LNCAP (cell line): ENCODE measurements at regions not wholly inside any gene's neighbourhood (a gene's known extent, or its start where the extent isn't known, plus 50 kb on each side); places are given as distances from the start of the nearest gene placed in this dataset.

Experiments
- TF ChIP-seq, protein P1 (sequence below): fragments of 450-650 bp; IDR thresholded peaks from 2 replicates; pipeline ENCODE4 v1.5.1; 2017; ENCODE audit warnings: mild to moderate bottlenecking

DNA sequence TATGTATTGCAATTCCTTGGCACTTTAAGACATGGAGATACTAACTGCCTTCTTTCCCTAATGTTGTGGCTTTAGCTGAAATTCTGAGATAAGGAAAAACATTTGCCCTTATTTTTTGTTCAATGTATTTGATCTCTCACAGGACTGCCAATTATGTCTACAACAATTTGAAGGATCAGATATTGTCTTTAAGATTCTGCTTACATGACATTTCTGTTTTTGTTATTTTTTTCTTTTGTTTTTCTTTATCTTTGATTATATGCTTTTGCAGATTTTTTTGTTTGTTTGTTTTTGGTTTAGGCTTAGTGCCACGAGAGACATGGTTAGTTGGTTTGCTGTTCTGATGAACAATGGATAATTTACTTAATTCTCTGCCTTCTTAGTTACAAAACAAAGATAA is 303.3 kb downstream of the TECRL start:
- TF ChIP-seq, protein P1, sequence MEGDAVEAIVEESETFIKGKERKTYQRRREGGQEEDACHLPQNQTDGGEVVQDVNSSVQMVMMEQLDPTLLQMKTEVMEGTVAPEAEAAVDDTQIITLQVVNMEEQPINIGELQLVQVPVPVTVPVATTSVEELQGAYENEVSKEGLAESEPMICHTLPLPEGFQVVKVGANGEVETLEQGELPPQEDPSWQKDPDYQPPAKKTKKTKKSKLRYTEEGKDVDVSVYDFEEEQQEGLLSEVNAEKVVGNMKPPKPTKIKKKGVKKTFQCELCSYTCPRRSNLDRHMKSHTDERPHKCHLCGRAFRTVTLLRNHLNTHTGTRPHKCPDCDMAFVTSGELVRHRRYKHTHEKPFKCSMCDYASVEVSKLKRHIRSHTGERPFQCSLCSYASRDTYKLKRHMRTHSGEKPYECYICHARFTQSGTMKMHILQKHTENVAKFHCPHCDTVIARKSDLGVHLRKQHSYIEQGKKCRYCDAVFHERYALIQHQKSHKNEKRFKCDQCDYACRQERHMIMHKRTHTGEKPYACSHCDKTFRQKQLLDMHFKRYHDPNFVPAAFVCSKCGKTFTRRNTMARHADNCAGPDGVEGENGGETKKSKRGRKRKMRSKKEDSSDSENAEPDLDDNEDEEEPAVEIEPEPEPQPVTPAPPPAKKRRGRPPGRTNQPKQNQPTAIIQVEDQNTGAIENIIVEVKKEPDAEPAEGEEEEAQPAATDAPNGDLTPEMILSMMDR = no peak

DNA sequence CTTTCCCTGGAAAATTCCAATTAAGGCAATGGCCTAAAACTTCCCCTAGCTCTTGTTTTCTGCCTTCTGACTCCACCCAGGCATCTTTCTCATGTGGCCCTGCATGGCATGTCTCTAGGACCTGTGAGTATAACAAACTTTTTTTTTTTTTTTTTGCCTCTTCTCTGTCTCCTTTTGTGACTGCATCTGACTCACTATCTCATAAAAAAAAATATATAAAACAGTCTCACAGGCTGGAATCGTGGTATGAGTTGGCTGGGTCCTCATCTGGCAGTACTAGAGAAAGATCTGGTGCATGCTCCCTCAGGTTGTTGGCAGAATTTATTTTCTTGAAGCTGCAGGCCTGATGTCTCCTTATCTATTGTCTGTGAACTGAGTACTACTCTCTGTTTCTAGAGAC is 313.9 kb downstream of the TECRL start:
- TF ChIP-seq, protein P1 = no peak

GRCh38 chr4:64079316-64079715 is 329.9 kb downstream of the TECRL start:
- TF ChIP-seq, protein P1 = no peak

DNA sequence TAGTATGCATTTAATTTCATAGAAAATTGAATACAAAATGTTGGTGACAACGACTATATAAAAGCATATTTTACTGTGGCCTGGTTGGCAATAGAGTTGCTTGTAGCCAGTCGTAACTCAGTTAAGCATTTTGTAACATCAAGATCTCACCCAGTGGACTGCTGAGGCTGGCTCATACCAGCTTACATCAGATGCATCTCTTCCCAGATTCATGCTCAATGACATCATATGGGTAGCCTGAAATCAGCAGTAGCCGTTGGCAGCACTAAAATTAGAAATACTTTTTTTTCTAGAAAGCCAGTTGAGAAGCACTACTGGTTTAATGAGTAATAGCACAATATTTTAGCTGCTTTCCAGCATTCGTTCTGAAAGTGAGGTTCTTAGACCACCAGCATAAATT is 341.2 kb downstream of the TECRL start:
- TF ChIP-seq, protein P1 = no peak

DNA sequence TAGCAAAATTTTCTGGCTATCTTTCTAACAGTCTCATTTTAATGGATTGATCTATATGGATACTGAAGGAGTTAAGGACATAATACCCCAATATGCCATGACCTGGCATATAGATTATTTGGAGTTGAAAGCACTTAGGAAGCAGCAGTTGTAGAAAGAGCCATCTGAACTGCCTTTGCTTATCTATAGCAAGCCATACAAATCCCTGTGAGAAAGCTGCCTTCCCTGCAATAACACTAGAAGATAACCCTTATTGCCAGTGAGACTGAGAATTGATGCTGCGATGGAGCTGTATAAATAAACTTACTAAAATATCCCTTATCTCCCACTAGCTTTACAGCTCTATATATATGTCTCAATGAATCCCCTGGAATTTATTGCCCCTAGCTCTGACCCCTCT is 346.3 kb downstream of the TECRL start:
- TF ChIP-seq, protein P1 = no peak

DNA sequence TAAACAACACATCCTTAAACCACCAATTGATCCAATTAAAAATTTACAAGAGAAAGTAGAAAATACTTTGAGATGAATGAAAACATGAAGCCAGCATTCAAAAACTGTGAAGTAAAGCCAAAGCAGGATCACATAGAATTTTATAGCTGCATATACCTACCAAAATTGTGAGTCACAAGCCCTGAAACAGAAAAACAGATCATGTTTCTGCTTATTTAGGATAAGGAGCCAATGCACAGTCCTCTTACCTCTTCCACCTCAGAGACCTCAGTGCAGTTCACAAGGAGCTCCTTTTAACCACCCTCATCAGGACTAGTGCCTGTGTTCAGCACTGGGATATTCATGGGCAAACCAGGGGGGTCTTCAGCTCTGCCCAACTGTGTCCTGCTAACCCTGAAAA is 386.7 kb downstream of the TECRL start:
- TF ChIP-seq, protein P1 = no peak

GRCh38 chr4:64016893-64017292 is 392.4 kb downstream of the TECRL start:
- TF ChIP-seq, protein P1 = no peak

GRCh38 chr4:64014647-64015046 is 394.6 kb downstream of the TECRL start:
- TF ChIP-seq, protein P1 = no peak
